Heart right ventricle (tissue), 16 donors: ENCODE measurements at regions not wholly inside any gene's neighbourhood (a gene's known extent, or its start where the extent isn't known, plus 50 kb on each side); places are given as distances from the start of the nearest gene placed in this dataset.
"Not testable (repeated sequence)": the region's sequence is repeated elsewhere in the genome, so short reads cannot be mapped to it uniquely, and the experiment has no call there.

ENCODE experiments used
- ATAC-seq, 8 donors: fragments of 200-7000 bp; cut with Tn5 transposase; one replicate each; pipeline ENCODE4 v1.9.1; 2020; ENCODE audit warnings: mild to moderate bottlenecking in 8 of 8, moderate library complexity in 8 of 8, moderate number of reproducible peaks in 1 of 8
- DNase-seq, 2 donors: peaks; one replicate each; pipeline ENCODE4 v3.0.0-alpha.2; 2020
- H3K27ac ChIP-seq, 10 donors: fragments of 200-600 bp; sonication (generic) in 2 of 10; one replicate each; pipeline versions ENCODE4 v1.5.0 to v1.8.0; 2020 to 2022; ENCODE audit warnings: mild to moderate bottlenecking in 3 of 10
- H3K27me3 ChIP-seq, 7 donors: fragments of 200-600 bp; one replicate each; pipeline ENCODE4 v1.8.0; 2021 to 2022; ENCODE audit warnings: mild to moderate bottlenecking in 2 of 7
- H3K36me3 ChIP-seq, 9 donors: fragments of 200-600 bp; sonication (generic) in 1 of 9; one replicate each; pipeline versions ENCODE4 v1.5.0 to v1.8.0; 2020 to 2022; ENCODE audit warnings: mild to moderate bottlenecking in 2 of 9
- H3K4me1 ChIP-seq, 9 donors: fragments of 200-600 bp; sonication (generic) in 1 of 9; one replicate each; pipeline versions ENCODE4 v1.5.0 to v1.8.0; 2020 to 2022; ENCODE audit warnings: mild to moderate bottlenecking in 4 of 9
- H3K4me3 ChIP-seq, 10 donors: fragments of 200-600 bp; sonication (generic) in 2 of 10; one replicate each; pipeline versions ENCODE4 v1.5.0 to v1.8.0; 2020 to 2022; ENCODE audit warnings: mild to moderate bottlenecking in 7 of 10, moderate library complexity in 2 of 10
- H3K9me3 ChIP-seq, 11 donors: fragments of 200-600 bp in 10 of 11; sonication (generic) in 2 of 11; one replicate each; pipeline versions ENCODE4 v1.5.0 to v1.8.0; 2013 to 2022; ENCODE audit warnings: mild to moderate bottlenecking in 2 of 11, control low read depth in 1 of 11, moderate library complexity in 1 of 11
- CTCF ChIP-seq, 9 donors: fragments of 200-600 bp; sonication (generic) in 2 of 9; IDR thresholded peaks; one replicate each; pipeline versions ENCODE4 v1.5.0 to v1.8.0; 2021 to 2022; ENCODE audit warnings: antibody characterized with exemption in 9 of 9, mild to moderate bottlenecking in 5 of 9, moderate library complexity in 1 of 9
- WGBS, 2 donors: extraction: QIAGEN DNeasy Blood & Tissue Kit; methylation state at CpG; one replicate each; pipeline ENCODE4 v1.1.7; 2013; ENCODE audit warnings: inconsistent platforms in 1 of 2; 5-methylcytosine and 5-hydroxymethylcytosine counted together
- intact Hi-C, 10 donors: fragments of 100-400 bp; cut with DNase I; formaldehyde crosslinking; loops; one replicate each; pipeline versions ENCODE4 v1.11.1 to v1.14.2; 2022
- donor health status: Arrhythmogenic right ventricular cardiomyopathy.
- donor health status: ischemic (EF 13 %, LVEDD 7.1; RV severe dilation, severe dysfunction).
- donor health status: healthy with polysubstance abuse.
- donor health status: DM: no; HTN: yes; CAD: no.
- donor health status: DM: no; HTN: no; CAD: no.
- donor health status: ischemic (EF 25% LVEDD 6.9; RV normal size, moderate dysfunction).
- donor health status: ischemic (EF 25% LVEDD 5.7; RV mildly dilated, moderate dysfunction).
- donor health status: healthy.
- donor health status: DM: yes; HTN: yes; CAD: no.
- donor health status: Ischemic cardiomyopathy.
- donor health status: ischemic (EF 35%, LVEDD 5.7; RV mildly dilated, moderate dysfunction).
- donor health status: nonischemic (EF 11% LVEDD 7.7; RV severe dilation, severe dysfunction).
- donor health status: DM: yes; HTN: yes; CAD: no.
- donor health status: PGD.
- donor health status: ischemic (EF 29% LVEDD 5.4; RV normal size, mild dysfunction).
- donor health status: nonischemic (EF 23%, LVEDD 6.1; RV moderate dilation, normal function).

GRCh38 chr4:26206339-26206738 is 114.5 kb upstream of the RBPJ start:
- no peak for TF ChIP-seq CTCF (IDR thresholded peaks at IDR 0.05)
- Histone ChIP-seq H3K9me3 (no peaks in the 10 kb centered on the region), H3K36me3 (no peaks in the 10 kb centered on the region), H3K4me1 (peaks cover 0 to 38% (median 17%) of the 10 kb centered on the region in 9 donors), H3K27ac (peak overlapping the region in 1 of 10 donors; percentile 2), H3K4me3 (no peak overlapping the region), H3K27me3 (peaks cover 0 to 9% (median 0%) of the 10 kb centered on the region in 7 donors)
- intact Hi-C loops = no loop called here
- DNase-seq = peak in 1 of 2 donors; percentile 54
- peak in 7 of 8 donors; percentile 41 to 89 (median 85) for ATAC-seq
- WGBS, 2 donors = 33 to 36% methylated on average over 2 of the region's 2 CpGs

GRCh38 chr4:26206999-26207398 is 113.8 kb upstream of the RBPJ start:
- no peak for TF ChIP-seq CTCF (IDR thresholded peaks at IDR 0.05)
- DNase-seq (no peak), ATAC-seq (no peak)
- Histone ChIP-seq H3K9me3 (no peaks in the 10 kb centered on the region), H3K36me3 (no peaks in the 10 kb centered on the region), H3K27ac (no peak overlapping the region), H3K4me1 (peaks cover 0 to 38% (median 17%) of the 10 kb centered on the region in 9 donors), H3K4me3 (no peak overlapping the region), H3K27me3 (peaks cover 0 to 9% (median 0%) of the 10 kb centered on the region in 7 donors)
- intact Hi-C loops = no loop called here
- 46% methylated on average over 3 of the region's 3 CpGs for WGBS, 2 donors

GRCh38 chr4:26207631-26208030 is 113.2 kb upstream of the RBPJ start:
- no peak overlapping the region for H3K4me3 ChIP-seq
- no peak for DNase-seq
- intact Hi-C loops = no loop called here
- ATAC-seq = no peak
- H3K27ac ChIP-seq = no peak overlapping the region
- H3K4me1 ChIP-seq = peaks cover 0 to 38% (median 17%) of the 10 kb centered on the region in 9 donors
- WGBS, 2 donors = 75 to 83% methylated on average over 3 of the region's 3 CpGs
- H3K36me3 ChIP-seq = no peaks in the 10 kb centered on the region
- TF ChIP-seq CTCF (IDR thresholded peaks at IDR 0.05) = no peak
- H3K27me3 ChIP-seq = peaks cover 0 to 13% (median 3%) of the 10 kb centered on the region in 7 donors
- H3K9me3 ChIP-seq = no peaks in the 10 kb centered on the region

- WGBS, 2 donors = 43 to 66% methylated on average over 2 of the region's 2 CpGs
- Histone ChIP-seq H3K36me3 (no peaks in the 10 kb centered on the region), H3K27me3 (peaks cover 0 to 20% (median 4%) of the 10 kb centered on the region in 7 donors), H3K9me3 (no peaks in the 10 kb centered on the region), H3K4me1 (peaks cover 0 to 36% (median 17%) of the 10 kb centered on the region in 9 donors), H3K27ac (no peak overlapping the region), H3K4me3 (no peak overlapping the region)
- intact Hi-C loops = no loop called here
- no peak for DNase-seq
- no peak for ATAC-seq
- TF ChIP-seq CTCF (IDR thresholded peaks at IDR 0.05) = no peak
Observed at GRCh38 chr4:26208237-26208994, 112.4 kb upstream of the RBPJ start.

- H3K36me3 ChIP-seq, DNase-seq, H3K27ac ChIP-seq, ATAC-seq, H3K9me3 ChIP-seq, H3K4me3 ChIP-seq, intact Hi-C loops: not testable (repeated sequence)
- Histone ChIP-seq H3K4me1 (peaks cover 0 to 27% (median 17%) of the 10 kb centered on the region in 9 donors), H3K27me3 (peaks cover 0 to 24% (median 9%) of the 10 kb centered on the region in 7 donors)
- 47 to 50% methylated on average over 1 of the region's 1 CpG for WGBS, 2 donors
Observed at GRCh38 chr4:26209378-26209777, 111.4 kb upstream of the RBPJ start.
